ENCODE measurements at regions not wholly inside any gene's neighbourhood (a gene's known extent, or its start where the extent isn't known, plus 50 kb on each side); places are given as distances from the start of the nearest gene placed in this dataset.

DNA sequence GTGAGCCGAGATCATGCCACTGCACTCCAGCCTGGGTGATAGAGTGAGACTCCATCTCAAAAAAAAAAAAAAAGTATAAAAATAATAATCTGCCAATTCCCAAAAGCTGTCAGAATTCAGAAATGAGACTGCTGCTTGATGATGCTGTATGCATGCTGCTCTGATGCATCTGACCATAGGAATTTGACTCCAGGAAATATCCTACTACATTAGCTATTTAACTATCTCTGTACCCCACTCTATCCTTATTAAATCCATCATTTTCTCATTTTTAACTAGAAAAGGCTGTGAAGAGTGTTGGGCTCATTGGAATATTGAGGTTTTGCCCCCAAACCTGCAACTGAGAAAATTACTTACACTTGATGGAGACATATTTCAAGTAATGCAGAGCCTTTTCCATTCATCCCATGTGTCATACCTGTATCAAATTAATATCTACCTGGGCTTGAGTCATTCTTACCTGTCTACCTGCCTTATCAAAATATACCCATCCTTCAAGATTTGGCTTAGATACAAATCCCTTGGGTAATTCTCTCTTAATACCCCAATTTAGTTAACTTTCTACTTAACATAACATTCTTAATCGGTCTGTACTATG lies 135.2 kb upstream of the PREP start:
- H3K27me3 ChIP-seq: no peaks in the 10 kb centered on the region
- H3K4me3 ChIP-seq: no peak overlapping the region
- no peaks in the 10 kb centered on the region for H3K9me3 ChIP-seq
- in situ Hi-C loops (cut with MboI; ENCODE audit: low sequenced_read_pairs in 4 of 4) (no loop called here), intact Hi-C loops (cut with DNase I; ENCODE audit: low total_unique reads) (no loop called here)
- DNase-seq (no peak), ATAC-seq (no peak)
- no peak overlapping the region for H3K27ac ChIP-seq
- TF ChIP-seq POLR2A (IDR thresholded peaks at IDR 0.05) (no peak), CTCF (IDR thresholded peaks at IDR 0.05 in 4 of 5, conservative IDR thresholded peaks at IDR 0.05 in 1 of 5) (no peak)
- no peaks in the 10 kb centered on the region for H3K36me3 ChIP-seq
- no peaks in the 10 kb centered on the region for H3K4me1 ChIP-seq

- Histone ChIP-seq H3K27ac (no peak overlapping the region), H3K4me1 (no peaks in the 10 kb centered on the region), H3K36me3 (no peaks in the 10 kb centered on the region), H3K27me3 (no peaks in the 10 kb centered on the region), H3K4me3 (no peak overlapping the region), H3K9me3 (no peaks in the 10 kb centered on the region)
- TF ChIP-seq CTCF (IDR thresholded peaks at IDR 0.05 in 4 of 5, conservative IDR thresholded peaks at IDR 0.05 in 1 of 5) (no peak), POLR2A (IDR thresholded peaks at IDR 0.05) (no peak)
- intact Hi-C loops (cut with DNase I; ENCODE audit: low total_unique reads): no loop called here
- no peak for DNase-seq
- no peak for ATAC-seq
- in situ Hi-C loops (cut with MboI; ENCODE audit: low sequenced_read_pairs in 4 of 4): no loop called here
Observed at GRCh38 chr6:105536961-105537360, 134.1 kb upstream of the PREP start.

- Histone ChIP-seq H3K27ac (no peak overlapping the region), H3K4me1 (no peaks in the 10 kb centered on the region), H3K9me3 (no peaks in the 10 kb centered on the region), H3K4me3 (no peak overlapping the region), H3K27me3 (no peaks in the 10 kb centered on the region), H3K36me3 (no peaks in the 10 kb centered on the region)
- intact Hi-C loops (cut with DNase I; ENCODE audit: low total_unique reads) (no loop called here), in situ Hi-C loops (cut with MboI; ENCODE audit: low sequenced_read_pairs in 4 of 4) (no loop called here)
- ATAC-seq (no peak), DNase-seq (no peak)
- TF ChIP-seq POLR2A (IDR thresholded peaks at IDR 0.05) (no peak), CTCF (IDR thresholded peaks at IDR 0.05 in 4 of 5, conservative IDR thresholded peaks at IDR 0.05 in 1 of 5) (no peak)
Observed at GRCh38 chr6:105533301-105533700, 130.4 kb upstream of the PREP start.

DNA sequence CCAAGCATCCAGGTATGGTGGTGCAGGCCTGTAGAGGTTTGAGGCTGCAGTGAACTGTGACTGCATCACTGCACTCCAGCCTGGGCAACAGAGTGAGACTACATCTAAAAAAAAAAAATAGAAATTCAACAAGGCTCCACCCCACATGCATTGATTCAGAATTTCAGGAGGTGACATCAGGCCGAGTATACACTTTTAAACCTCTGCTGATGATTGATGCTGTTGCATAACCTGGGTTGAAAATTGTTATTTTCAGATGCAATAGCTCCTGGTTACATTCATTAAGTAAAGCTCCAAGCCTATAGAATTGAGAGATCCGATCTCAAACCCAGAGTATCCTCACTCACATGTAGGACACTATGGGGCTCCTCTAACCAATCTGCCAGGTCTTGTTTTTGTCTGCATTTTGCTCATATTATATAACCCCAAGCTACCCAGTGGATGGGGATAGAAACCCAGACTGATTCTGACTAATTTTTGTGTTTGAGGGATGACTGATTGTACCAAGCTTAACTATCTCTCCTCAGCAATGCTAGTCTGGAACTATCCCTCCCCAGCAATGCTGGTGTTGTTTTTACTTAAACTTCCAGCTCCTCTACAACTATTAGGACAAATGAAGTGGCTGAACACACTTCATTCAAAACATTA lies 123.5 kb upstream of the PREP start:
- TF ChIP-seq POLR2A (IDR thresholded peaks at IDR 0.05) (no peak), CTCF (IDR thresholded peaks at IDR 0.05 in 4 of 5, conservative IDR thresholded peaks at IDR 0.05 in 1 of 5) (no peak)
- no peak overlapping the region for H3K4me3 ChIP-seq
- ATAC-seq (no peak), DNase-seq (no peak)
- no peaks in the 10 kb centered on the region for H3K36me3 ChIP-seq
- H3K9me3 ChIP-seq: no peaks in the 10 kb centered on the region
- no peaks in the 10 kb centered on the region for H3K27me3 ChIP-seq
- in situ Hi-C loops (cut with MboI; ENCODE audit: low sequenced_read_pairs in 4 of 4): no loop called here
- no peaks in the 10 kb centered on the region for H3K4me1 ChIP-seq
- intact Hi-C loops (cut with DNase I; ENCODE audit: low total_unique reads): no loop called here
- no peak overlapping the region for H3K27ac ChIP-seq

Data from gastrocnemius medialis (tissue), 4 donors.